Uterus (tissue), 2 donors: ENCODE measurements at regions not wholly inside any gene's neighbourhood (a gene's known extent, or its start where the extent isn't known, plus 50 kb on each side); places are given as distances from the start of the nearest gene placed in this dataset.

ENCODE experiments used
- POLR2A ChIP-seq, 2 donors: fragments of 450-650 bp; IDR thresholded peaks; one replicate each; pipeline ENCODE4 v1.6.1; 2016; ENCODE audit warnings: antibody characterized with exemption in 2 of 2, mild to moderate bottlenecking in 1 of 2, moderate library complexity in 1 of 2
- TF ChIP-seq, protein P1 (sequence below), 4 experiments: fragments of 200-600 bp in 2 of 4; fragments of 450-650 bp in 2 of 4; sonication (generic) in 2 of 4; IDR thresholded peaks; one replicate each; pipeline ENCODE4 v1.5.1; 2016 to 2019; ENCODE audit warnings: antibody characterized with exemption in 4 of 4, mild to moderate bottlenecking in 2 of 4, moderate library complexity in 1 of 4

DNA sequence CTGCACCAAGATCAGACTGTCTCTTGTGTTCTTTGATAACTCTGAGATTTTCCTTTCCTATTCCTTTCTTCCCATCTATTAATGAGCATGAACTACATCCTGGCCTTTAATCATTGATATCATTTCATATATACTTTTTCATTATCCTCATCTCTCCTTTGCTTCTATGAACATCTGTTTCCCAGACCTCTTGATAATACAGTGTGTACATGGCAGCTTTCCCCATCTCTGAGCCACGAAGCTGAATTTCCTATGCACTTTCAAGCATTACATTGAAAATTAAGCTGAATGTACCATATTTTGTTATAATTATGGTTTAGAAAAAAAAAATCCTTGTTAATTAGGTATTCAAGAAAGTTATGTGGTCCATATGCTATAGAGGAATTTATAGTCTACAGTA lies 60.9 kb upstream of the CREB5 start:
- TF ChIP-seq, protein P1, sequence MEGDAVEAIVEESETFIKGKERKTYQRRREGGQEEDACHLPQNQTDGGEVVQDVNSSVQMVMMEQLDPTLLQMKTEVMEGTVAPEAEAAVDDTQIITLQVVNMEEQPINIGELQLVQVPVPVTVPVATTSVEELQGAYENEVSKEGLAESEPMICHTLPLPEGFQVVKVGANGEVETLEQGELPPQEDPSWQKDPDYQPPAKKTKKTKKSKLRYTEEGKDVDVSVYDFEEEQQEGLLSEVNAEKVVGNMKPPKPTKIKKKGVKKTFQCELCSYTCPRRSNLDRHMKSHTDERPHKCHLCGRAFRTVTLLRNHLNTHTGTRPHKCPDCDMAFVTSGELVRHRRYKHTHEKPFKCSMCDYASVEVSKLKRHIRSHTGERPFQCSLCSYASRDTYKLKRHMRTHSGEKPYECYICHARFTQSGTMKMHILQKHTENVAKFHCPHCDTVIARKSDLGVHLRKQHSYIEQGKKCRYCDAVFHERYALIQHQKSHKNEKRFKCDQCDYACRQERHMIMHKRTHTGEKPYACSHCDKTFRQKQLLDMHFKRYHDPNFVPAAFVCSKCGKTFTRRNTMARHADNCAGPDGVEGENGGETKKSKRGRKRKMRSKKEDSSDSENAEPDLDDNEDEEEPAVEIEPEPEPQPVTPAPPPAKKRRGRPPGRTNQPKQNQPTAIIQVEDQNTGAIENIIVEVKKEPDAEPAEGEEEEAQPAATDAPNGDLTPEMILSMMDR (IDR thresholded peaks at IDR 0.05): no peak
- TF ChIP-seq POLR2A (IDR thresholded peaks at IDR 0.05): no peak
